ENCODE measurements at regions not wholly inside any gene's neighbourhood (a gene's known extent, or its start where the extent isn't known, plus 50 kb on each side); places are given as distances from the start of the nearest gene placed in this dataset.

GRCh38 chr10:130230036-130230435 lies 93.8 kb downstream of the GLRX3 start:
- DNase-seq, result no peak

GRCh38 chr10:130230611-130231010 lies 94.4 kb downstream of the GLRX3 start:
- no peak for DNase-seq

GRCh38 chr10:130231251-130231741 lies 95.1 kb downstream of the GLRX3 start:
- DNase-seq, result no peak

DNA sequence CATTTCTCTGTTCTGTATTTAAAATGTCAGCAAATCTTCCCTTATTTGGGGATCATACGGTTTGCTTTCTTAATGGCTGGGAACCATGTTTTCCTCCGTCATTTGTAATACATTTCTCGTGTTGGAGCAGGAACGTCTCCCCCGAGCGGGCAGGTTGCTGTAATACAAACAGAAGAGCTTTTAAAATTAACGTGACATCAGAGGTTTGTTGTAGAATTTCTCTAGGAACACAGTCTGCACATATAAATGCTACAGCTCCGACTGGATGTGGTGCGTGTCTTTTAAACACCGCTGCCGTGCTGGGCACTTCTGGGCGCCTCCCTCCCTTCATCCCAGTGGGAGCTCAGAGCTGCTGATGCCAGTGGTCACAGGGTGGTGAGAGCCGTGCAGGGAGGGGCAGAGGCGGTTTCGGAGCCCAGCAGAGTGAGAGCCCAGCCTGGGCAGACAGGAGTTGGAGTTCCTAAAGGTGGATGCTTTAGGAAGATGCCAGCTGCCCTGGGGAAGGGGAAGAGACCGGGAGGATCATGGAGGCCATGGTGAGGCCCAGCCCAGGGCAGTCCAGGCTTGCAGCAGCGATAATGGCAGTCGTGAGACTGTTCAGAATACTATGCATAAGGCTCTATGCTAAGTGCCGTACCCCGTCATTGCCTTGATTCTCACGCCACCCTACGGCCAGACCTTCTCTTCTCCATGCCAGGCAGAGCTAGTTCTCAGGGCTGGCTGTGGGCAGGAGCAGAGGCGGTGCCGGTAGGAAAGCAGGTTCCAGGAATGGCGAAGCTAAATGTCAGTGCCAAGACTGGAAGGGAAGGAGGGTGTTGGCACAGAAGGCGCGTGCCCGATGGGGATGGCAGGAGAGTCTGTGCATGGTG lies 96.2 kb downstream of the GLRX3 start:
- no peak for DNase-seq

GRCh38 chr10:130233035-130233360 lies 96.8 kb downstream of the GLRX3 start:
- DNase-seq, result no peak

GRCh38 chr10:130233426-130233825 lies 97.2 kb downstream of the GLRX3 start:
- no peak for DNase-seq

- no peak for DNase-seq
Observed at GRCh38 chr10:130234171-130234965, 98.2 kb downstream of the GLRX3 start.

- DNase-seq, result no peak
Observed at GRCh38 chr10:130236711-130237110, 100.5 kb downstream of the GLRX3 start.

DNA sequence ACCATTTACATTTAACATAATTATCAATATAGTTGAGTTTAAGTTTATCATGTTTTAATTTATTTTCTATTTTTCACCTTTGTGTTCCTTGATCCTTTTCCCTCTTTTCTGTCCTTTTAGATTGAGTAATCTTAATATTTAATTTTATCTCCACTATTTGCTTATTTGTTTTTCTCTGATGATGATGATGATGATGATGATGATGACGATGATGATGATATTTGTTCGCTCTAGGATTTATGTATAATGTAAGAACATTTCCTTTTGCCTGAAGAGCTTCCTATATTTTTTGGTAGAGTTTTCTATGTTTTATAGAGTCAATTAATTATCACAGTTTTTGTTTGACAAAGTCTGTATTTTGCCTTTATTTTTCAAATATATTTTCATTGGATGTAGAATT lies 104.2 kb downstream of the GLRX3 start:
- DNase-seq, result no peak

DNA sequence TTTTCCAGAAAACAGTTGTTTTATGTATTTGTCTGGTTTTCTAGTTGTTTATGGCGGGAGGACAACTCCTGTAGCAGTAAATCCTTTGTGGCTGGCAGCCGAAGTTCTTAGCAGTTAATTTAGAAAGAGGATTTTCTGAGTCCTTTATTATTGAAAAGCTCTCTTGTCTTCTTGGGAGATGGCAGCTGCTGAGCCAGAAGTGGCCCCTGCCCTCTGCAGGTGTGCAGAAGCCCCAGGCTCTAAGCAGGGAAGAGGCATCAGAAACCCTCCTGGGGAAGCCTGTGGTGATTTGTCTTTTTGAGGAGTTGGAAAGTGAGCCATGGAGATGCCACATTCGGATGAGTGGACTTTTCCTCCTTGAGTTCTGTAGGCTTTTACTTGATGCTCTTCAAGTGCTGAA lies 106.3 kb downstream of the GLRX3 start:
- no peak for DNase-seq

DNA sequence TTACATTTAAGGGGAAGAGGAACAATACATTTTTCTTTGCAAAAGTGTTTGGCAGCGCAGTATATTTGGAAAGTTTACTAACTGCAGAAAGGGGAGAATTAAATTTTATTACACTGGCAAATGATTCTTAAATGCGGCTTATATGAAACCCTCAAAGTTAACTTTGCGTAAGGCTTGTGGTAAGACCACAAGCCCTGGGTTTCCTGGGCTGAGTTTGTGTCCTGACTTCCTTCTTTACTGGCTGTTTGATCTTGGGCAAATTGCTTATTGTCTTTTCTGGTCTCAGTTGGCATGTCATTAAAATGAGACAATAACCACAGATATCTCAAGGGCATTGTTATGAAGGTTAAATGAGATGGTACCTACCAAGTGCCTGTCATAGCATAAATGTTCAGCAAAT lies 106.8 kb downstream of the GLRX3 start:
- no peak for DNase-seq

GRCh38 chr10:130244031-130244927 lies 108.1 kb downstream of the GLRX3 start:
- no peak for DNase-seq

DNA sequence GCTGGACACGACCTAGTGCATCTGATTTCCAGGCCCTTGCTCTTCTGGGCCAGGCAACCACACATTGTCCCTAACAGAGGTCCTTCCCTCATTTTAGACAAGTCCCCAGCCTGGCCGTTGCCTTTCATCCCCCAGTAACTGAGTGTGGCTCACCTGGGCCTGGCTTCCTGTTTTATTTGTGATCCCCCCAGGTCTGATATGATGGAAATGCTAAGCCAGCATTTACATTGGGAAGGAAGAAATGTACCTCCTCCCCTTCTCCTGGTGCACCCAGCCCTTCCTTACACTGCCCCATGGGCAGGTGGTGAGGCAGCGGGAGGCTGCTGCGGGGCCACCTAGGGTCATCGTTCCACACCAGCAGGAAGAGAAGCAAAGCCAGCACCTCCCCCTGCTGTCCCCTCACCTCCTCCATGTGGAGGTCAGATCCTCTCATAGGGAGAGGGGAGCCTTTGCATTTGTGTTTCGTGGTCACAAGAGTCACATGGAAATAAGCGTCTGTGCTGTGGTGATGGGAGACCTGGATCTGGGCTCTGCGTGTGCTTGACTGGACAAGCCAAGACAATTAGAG lies 108.8 kb downstream of the GLRX3 start:
- no peak for DNase-seq

GRCh38 chr10:130246113-130246512 lies 109.9 kb downstream of the GLRX3 start:
- no peak for DNase-seq

DNA sequence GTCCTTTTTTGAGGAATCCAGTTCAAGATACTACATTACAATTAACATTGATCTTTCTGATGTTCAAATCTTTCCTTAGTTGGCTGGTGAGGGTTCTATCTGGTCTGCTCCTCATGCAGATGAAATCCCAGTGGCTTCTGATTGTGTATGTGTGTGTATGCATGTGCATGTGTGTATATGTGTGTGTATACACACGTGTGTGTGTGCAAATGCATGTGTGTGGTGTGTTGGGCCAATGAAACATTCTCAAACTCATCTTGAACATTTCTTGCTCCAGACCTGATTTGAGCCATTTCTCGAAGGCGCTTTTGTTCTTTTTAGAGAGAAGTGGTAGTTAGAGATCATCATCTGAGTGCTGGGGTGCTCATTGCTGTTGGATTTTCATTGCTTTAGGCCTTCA lies 113.9 kb downstream of the GLRX3 start:
- no peak for DNase-seq

GRCh38 chr10:130251766-130252165 lies 115.6 kb downstream of the GLRX3 start:
- no peak for DNase-seq

DNA sequence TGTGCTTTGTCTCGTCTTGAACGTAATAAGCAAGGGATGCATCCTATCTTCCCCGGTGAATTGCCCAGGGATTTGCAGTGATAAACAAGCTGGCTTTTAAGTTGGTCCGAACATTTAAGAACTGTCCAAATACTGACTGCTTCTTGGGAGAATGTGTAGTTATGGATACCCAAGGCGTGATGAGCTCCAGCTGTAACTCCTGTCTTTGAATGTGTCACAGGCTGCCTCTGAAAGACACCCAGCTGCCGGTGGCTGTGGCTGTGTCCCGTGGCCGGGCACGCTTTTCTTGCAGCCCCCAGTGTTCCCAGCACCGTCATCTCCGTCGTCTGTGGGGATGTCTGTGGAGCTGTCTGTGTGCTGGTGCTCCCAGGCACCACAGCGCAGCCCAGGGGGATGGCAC lies 118.1 kb downstream of the GLRX3 start:
- DNase-seq, result no peak

DNA sequence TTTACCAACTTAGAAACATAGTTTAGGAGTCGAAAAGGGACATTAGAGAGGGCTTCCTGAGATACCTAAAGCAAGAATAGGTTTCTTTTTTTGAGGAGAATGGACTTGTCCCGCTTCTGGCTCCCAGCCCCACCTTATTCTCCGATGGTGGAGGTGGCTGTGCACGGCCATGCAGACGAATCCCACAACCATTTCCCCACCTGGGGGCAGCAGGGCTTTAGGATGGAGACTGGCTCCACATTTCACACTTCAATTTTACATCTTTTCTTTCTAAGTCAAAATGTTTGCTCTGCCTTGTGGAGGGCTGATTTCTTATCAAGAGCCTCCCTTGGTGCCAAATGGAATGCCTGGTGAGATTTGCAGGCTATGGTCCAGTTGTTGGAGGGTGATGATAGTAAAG lies 118.5 kb downstream of the GLRX3 start:
- DNase-seq, result no peak

GRCh38 chr10:130255777-130256176 lies 119.6 kb downstream of the GLRX3 start:
- DNase-seq, result no peak

- no peak for DNase-seq
Observed at GRCh38 chr10:130257897-130258296, 121.7 kb downstream of the GLRX3 start.

- DNase-seq, result no peak
Observed at GRCh38 chr10:130259380-130259779, 123.2 kb downstream of the GLRX3 start.

DNA sequence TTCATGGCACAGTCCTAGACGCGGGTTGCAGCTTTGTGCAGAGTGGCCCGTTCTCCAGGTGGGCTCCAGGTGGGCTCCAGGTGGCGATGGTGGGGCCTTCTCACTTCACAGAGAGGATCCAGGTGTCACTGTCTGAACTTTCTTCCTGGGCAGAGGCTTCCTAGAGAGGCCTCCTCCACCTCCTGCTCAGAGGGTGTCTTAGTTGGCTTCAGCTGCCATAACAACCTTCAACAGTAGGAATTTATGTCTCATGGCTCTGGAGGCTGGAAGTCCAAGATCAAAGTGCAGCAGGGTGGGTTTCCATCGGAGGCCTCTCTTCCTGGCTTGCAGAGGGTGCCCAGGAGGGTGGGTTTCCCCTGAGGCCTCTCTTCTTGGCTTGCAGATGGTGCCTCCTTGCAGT lies 125.1 kb downstream of the GLRX3 start:
- DNase-seq, result no peak

GRCh38 chr10:130261766-130262165 lies 125.6 kb downstream of the GLRX3 start:
- DNase-seq, result no peak
